Tongue (tissue), 1 donor: ENCODE measurements at regions not wholly inside any gene's neighbourhood (a gene's known extent, or its start where the extent isn't known, plus 50 kb on each side); places are given as distances from the start of the nearest gene placed in this dataset.
"Not testable (repeated sequence)": the region's sequence is repeated elsewhere in the genome, so short reads cannot be mapped to it uniquely, and the experiment has no call there.

Source experiments
- DNase-seq: peaks from one replicate; pipeline ENCODE4 v3.0.0-alpha.2; 2015

DNA sequence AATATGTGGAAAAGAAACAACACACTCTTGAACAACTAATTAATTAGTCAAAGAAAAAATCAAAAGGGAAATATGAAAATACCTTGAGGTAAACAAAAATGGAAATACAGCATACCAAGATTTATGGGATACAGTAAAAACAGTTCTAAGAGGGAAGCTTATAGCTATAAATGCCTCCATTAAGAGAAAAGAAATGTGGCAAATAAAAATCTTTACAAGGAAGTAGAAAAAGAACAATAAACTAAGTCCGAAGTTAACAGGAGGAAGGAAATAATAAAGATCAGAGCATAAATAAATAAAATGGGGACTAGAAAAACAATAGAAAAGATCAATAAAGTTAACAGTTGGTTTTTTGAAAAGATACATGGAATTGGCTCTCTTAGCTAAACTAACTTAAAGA lies 267.8 kb upstream of the NRP1 start:
- no peak for DNase-seq

DNA sequence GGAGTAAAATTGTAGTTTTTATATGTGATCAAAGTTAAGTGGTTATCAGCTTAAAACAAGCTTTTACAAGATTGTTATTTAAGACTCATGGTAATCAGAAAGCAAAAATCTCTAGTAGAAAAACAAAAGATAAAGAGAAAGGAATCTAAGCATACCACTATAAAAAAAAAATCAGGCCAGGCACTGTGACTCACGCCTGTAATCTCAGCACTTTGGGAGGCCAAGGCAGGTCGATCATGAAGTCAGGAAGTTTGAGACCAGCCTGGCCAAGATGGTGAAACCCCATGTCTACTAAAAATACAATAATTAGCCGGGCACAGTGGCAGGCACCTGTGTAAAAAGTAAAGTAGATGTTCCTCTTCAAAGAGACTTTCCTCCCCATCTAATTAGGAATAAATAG lies 265.9 kb upstream of the NRP1 start:
- DNase-seq = no peak

GRCh38 chr10:33596422-33596821 lies 262.0 kb upstream of the NRP1 start:
- DNase-seq = no peak

- DNase-seq = no peak
Measured at GRCh38 chr10:33594475-33594874, 260.0 kb upstream of the NRP1 start.

DNA sequence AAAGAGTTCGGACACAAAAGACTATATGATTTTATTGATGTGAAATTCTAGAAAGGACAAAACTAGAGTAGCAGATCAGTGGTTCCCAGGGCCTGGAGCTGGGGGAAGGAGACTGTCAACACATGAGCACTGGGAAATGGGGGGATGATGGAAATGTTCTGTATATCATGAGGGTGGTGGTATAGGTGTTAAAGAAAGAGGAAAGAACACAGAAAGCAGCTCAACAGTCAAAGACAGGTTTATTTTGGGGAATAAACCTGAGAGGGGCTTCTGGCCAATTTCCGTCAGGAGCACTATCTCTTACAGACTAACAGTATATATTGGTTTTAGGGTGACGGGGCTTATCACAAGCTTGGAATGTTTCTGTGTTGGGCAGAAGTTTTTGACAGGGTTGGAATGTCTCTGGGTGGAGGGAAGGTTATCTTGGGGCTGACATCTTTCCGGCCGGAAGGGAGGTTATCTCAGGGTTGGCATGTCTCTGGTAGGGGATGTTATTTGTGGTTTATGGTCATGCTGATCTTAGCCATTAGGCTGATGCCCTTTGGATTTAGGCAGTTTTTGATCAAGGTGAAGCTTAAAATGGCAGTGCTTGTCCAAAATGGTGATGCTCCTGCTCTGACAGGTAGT lies 254.6 kb upstream of the NRP1 start:
- DNase-seq = no peak

DNA sequence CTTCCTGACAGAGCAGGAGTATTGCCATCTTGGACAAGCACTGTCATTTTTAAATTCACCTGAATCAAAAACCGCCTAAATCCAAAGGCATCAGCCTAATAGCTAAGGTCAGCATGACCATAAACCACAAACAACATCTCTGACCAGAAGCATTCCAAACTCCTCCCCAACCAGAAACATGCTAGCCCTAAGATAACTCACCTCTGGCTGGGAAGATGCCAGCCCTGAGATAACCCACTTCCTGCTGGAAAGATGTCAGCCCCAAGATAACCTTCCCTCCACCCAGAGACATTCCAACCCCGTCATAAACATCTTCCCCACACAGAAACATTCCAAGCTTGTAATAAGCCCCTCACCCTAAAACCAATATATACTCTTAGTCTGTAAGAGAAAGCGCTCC lies 250.1 kb upstream of the NRP1 start:
- not testable (repeated sequence) for DNase-seq

DNA sequence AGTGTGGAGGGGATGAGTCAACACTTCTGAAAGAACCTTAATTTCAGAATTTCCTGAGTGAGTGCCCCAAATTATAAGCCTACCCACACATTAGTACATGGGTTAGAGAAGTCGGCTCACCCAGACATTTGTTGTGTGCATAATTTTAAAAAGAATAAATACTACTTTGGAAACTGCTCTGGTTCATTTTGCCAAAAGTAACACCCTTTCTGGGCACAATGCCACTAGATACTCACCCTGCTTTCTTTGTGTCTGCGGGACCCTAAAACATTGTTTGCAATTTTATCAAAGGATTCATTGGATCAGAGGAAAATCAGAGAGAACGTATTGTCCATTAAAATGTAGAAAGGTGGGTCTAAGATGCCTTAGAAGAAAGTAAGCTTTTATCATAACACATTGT lies 245.5 kb upstream of the NRP1 start:
- DNase-seq = no peak

GRCh38 chr10:33573606-33574005 lies 239.1 kb upstream of the NRP1 start:
- no peak for DNase-seq

DNA sequence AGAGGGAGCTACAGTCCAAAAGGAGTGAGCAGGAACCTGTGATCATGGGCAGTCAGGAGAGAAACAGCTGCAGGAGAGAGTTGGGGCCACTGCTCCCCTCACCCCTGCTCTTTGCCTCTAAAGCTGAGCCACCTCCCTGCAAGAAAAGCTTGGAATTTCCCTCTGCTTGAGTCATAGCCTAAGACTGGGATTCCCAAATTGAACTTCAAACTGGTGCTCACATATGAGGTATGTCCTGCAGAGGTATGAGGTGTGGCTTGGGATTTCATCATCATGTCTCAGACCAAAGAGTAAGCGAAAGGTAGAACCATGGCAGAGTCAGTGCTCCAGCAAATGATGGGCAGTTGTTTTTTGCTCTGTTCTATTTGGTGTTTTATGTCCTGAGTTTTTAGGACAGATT lies 237.1 kb upstream of the NRP1 start:
- DNase-seq = no peak

- DNase-seq = no peak
Measured at GRCh38 chr10:33570495-33570894, 236.0 kb upstream of the NRP1 start.

DNA sequence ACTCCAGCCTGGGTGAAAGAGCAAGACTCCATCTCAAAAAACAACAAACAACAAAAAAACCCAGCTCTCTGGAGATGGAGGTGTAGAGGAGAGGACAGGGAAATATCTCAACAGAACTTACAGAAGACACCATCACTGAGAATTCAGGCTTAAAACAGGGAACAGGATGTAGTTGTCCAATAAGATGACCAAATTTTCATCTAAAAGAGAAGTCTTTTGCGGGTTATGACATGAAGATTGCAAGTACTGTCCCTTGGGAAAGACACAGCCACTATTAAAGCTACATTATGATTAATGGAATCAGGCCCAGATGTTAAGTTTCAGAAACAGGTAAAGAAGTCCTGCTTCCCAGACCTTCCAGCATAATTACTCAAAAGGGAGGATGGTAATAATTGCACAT lies 235.2 kb upstream of the NRP1 start:
- no peak for DNase-seq

DNA sequence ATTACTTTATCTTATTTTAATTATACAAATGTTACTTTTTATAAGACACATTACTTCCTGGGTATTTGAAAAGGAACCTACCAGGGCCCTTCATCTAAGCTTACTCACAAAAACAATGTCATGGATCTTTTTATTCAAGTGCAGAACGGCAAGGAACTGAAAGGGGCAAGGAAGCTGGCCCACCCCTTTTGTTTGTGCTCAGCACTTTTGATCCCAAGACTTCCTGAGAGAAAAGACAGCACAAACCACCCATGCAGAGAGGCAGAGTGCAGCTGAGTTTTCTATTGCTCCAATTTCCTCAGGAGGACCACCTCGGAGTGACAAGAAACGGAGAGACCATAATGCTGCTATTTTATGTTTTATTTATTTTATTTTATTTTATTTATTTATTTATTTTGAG lies 232.0 kb upstream of the NRP1 start:
- no peak for DNase-seq

- DNase-seq = no peak
Measured at GRCh38 chr10:33566001-33566400, 231.5 kb upstream of the NRP1 start.

DNA sequence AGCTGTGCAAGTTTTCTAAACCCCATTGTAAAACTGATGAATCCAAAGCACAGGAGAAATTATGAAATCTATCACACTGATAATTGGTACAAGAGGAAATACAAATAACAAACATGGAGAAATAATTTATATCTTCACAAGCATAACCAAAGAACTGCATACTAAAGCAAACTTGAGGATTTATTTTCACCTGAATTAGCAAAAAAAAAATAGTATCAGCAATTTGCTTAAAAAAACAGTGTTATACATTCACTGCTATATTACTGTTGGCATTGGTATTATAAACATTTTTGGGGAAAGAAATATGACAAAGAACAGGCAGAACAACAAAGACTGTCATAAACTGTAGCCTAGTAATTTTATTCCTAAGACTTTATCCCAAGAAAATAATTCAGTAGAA lies 230.8 kb upstream of the NRP1 start:
- no peak for DNase-seq

- peak; percentile 75 for DNase-seq
Measured at GRCh38 chr10:33559105-33559504, 224.6 kb upstream of the NRP1 start.

DNA sequence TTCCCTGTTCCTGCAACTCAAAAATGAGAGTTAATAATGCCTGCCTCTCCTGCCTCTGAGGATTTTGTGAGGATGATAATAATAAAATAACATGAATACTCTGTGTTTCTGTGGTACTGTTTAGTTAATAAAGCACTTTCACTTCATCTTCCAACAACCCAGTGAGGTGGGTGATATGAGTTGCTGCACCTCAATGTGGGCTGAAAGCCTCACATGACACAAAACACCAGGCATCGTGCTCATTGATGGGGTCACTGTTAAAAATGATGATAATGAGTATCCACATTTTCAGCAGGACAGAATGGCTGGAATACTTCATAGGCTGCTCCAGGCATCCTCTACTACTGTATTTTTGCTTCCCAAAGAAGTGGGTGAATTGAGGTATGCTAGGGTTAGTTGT lies 222.8 kb upstream of the NRP1 start:
- DNase-seq = no peak

GRCh38 chr10:33556620-33557019 lies 222.2 kb upstream of the NRP1 start:
- DNase-seq = peak; percentile 22

DNA sequence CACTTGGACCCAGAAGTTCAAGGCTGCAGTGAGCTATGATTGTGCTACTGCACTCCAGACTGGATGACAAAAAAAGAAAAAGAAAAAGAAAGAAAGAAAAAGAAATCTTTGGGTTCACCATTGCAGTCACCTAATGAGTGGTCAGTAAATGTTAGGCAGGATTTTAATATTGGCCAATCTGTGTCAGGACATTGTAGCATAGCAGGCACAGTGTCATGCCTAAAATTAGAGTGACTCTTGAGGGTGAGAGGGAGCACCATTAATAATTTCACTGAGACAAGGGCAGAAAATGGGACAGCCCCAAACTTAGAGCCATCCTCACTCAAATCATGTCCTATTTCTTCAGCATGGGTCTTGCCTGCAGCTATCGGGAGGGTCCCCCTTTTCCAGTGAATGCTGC lies 221.6 kb upstream of the NRP1 start:
- DNase-seq = no peak

DNA sequence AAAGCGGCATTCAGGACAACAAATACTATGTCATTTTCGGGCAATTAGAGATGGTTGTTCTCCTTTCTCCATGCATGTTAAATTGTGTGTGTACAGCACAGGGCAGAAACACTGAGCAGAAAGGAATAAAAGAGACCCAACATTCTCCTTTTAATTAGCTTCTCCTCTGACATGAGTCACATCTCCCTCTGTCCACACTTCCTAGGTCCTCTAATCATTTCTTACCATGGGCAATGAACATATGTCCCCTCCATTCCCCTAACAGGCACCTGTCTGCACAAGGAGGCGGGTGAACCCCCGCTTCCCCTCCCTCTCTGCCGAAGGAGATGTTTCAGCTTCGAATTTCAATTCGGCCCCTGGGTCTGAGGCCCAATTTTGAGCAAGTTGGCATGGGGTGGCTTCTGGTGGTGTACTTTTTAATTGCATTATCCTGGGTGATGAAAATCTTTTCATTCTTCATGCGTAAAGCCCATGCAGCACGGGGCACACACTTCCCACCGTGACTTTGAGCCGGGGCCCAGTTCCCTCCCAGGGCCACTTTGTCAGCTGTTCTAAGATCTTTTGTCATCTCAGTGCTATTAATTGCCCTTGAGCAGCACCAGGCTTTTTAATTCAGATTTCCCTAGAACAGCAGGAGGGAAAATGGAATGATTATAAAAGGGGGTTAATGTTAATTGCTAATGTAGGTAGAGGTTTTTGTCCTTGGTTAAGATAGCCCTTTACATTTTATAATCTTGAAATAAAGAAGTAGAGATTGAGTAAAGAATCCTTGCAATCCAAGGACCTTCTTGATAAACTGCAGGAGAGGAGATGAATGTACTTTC lies 219.5 kb upstream of the NRP1 start:
- DNase-seq = peak; percentile 44

DNA sequence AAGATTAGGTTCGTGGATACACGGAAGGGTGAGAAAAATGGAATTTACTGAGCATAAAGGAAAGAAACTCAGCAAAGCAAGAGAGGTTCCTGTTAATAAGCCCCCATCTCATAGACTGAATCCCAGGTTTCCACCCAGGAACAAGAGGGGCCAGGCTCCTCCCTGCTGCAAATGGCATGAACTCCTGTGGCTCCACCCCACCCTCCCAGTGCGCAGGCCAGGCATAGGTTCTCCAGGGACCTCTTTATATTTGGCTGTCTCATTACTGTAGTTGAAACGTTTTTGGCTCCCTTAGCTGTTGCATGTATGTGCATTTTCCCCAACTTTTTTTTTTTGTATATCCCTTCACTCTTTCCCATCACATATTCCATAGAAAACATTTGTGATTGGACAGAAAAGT lies 217.8 kb upstream of the NRP1 start:
- no peak for DNase-seq

DNA sequence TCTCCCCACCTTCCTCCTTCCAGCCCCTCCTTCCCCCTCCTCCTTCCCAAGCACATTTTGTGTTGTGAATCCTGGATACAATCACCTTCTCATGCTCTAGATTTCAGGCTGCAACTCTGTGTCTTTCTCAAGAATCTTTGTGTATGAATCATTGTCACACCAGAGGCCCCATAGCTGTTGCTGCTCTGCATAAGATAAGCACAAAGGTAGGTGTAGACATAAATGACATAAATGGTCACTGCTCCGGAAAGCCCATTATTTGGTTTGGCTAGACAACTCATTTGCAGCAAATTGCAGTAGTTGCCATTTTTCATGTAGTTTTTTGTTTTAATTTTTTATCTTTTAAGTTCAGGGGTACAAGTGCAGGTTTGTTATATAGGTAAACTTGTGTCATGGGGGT lies 216.3 kb upstream of the NRP1 start:
- DNase-seq = no peak

- DNase-seq = no peak
Measured at GRCh38 chr10:33547976-33548375, 213.5 kb upstream of the NRP1 start.

- no peak for DNase-seq
Measured at GRCh38 chr10:33546031-33546430, 211.6 kb upstream of the NRP1 start.
